Activated T-cell treated with anti-CD3 and anti-CD28 coated beads, Interleukin-2, amount 50 U/mL, for 48 hours (primary cell): ENCODE measurements at regions not wholly inside any gene's neighbourhood (a gene's known extent, or its start where the extent isn't known, plus 50 kb on each side); places are given as distances from the start of the nearest gene placed in this dataset.

Experiments
- DNase-seq, 2 experiments: peaks; one replicate each; pipeline ENCODE4 v3.0.0-alpha.2; 2020

- DNase-seq: no peak
These were observed 424.5 kb upstream of the DAB1 start for GRCh38 chr1:57848406-57848805.

- no peak for DNase-seq
These were observed 421.2 kb upstream of the DAB1 start for GRCh38 chr1:57845041-57845440.

GRCh38 chr1:57844382-57844980 lies 420.6 kb upstream of the DAB1 start:
- DNase-seq: no peak

DNA sequence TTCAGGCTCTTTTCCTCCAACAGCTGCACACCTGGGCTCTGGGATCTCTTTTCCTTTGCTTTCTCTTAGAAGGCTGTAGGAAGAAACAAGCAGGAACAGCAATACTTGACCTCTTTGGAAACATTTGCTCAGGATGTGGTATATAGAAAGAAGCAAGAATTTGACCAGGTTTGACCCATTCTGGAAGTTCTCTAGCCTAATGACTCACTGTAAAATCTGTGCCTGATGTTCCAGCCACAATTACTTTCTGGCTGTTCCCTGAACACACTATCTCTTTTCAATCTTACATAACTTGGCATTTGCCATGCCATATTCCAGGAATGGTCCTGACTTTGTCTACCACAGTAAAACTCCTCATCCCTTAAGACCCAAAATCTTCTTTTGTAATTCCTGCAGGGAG lies 419.9 kb upstream of the DAB1 start:
- DNase-seq: no peak

DNA sequence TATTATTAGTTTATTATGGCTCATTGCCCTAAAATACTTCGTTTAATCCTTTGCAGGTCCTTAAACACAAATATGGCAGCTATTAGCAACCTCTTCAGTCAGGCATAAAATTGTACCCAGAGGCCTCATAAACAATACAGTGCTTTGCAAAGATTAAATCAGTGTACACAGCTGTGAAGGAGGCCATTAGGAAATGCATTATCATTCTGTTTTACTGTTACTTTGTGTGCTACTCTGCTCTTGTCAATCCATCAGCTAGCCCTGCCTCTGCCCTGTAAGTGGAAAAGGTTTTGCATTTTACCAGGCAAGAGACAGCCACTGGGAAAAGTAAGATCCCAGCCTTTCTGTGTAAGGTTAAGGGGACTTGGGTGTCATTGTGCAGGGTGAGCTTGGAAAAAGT lies 415.7 kb upstream of the DAB1 start:
- no peak for DNase-seq

- DNase-seq: no peak
These were observed 415.2 kb upstream of the DAB1 start for GRCh38 chr1:57839067-57839466.

- no peak for DNase-seq
These were observed 411.8 kb upstream of the DAB1 start for GRCh38 chr1:57835620-57836019.

DNA sequence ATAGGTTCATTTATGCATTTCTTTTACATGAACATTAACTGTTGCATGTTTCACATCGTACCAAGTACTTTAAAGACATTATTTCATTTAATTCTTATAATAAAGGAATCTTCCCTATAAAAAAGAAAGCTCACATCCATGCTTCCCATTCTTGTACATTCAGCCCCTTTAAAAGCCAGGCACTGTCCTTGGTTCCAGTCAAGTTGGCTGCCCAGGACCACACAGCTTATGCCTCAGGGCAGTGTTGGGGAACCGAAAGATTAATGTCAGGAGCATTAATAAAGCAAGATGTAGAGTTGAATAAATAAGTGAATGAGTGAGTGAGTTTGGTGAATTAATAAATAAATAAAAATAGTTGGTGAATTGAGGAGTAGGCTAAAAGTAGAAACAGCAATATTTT lies 409.4 kb upstream of the DAB1 start:
- DNase-seq: no peak

DNA sequence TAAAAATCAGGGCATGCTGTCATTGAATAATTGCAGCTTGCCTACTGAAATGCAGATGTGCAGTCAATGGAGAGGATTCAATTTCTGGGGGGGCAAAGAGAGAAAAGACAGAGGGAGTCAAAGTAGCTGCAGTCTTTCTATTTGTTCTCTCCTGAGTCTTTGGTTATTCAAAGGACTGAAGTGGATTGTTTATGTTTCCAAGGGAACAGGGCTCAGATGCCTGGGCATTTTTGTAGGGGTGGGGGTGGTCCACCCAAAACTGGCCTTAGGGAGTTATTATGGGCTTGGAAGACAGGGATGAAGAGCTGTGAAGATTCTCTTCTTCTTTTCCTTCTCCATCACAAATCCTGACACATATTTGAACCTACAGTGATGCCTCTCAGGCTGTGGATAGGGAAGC lies 408.8 kb upstream of the DAB1 start:
- no peak for DNase-seq

GRCh38 chr1:57831624-57832023 lies 407.8 kb upstream of the DAB1 start:
- DNase-seq: no peak

GRCh38 chr1:57826535-57826934 lies 402.7 kb upstream of the DAB1 start:
- no peak for DNase-seq

DNA sequence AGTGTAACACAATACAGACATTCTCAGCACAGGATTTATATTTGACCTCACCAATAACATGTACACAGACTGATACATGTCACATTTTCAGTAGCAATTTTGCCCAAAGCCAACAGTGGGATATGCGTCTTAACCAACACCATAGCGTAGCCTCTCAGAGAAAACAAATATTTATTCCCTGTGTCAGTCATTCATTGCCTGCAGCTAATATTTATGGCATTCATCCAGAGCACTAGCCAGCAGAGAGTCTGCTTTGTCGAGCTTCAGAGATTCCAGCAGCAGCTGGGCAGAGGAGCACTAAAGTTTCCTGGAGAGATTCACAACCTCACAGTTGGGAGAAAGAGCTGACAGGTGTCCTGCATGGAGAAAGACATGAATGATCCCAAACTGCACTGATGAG lies 400.7 kb upstream of the DAB1 start:
- DNase-seq: no peak

DNA sequence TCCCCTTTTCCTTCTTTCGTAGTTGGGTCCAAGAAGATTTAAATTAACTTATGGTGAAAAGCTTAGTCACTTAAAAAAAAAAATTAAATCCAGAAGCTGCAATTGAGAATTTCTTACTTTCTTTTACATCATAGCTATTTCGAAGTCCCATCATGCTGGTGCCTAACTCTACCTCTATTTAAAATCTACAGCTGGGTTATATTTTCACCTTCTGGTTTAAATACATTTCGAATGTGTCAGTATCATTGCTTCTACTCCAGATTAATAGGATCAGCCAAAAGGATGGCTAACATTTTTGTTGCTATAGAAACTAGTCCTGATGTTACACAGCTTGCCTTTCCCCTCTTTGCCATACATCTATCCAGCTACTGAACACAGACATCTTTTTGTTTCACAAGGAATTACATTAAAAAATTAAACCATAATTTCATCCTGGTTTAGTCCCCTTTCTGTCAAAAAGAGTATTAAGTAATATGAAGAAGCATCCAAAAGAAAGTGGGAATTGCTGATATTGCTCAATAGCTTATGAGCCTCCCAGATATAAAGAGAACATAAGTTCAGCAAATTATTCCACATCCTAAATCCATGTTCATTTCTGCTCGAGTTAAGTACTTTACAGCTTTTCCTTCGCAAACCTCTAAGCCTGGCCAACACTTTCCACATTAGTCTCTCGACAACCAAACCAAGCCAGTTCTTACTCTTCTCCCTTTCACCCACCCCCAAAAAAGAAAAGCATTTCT lies 396.7 kb upstream of the DAB1 start:
- no peak for DNase-seq

DNA sequence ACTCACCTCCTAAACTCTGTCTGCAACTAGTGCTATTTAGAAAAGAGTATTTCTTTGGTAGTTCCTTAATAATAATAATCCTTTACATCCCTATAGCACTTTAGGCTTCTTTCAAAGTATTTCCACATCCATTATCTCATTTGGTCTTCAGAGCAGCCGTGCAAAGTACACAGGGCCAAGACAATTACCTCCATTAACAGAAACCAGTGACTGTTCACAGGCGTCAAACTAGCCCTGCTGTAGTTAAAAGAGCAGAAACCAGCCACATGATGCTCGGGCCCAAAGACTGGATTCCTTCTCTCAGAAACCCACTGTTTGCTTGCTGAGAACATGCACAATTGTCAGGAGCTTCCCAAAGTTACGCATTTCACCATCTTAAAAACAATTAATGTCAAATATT lies 396.0 kb upstream of the DAB1 start:
- no peak for DNase-seq

GRCh38 chr1:57803586-57803985 lies 379.7 kb upstream of the DAB1 start:
- DNase-seq: no peak

DNA sequence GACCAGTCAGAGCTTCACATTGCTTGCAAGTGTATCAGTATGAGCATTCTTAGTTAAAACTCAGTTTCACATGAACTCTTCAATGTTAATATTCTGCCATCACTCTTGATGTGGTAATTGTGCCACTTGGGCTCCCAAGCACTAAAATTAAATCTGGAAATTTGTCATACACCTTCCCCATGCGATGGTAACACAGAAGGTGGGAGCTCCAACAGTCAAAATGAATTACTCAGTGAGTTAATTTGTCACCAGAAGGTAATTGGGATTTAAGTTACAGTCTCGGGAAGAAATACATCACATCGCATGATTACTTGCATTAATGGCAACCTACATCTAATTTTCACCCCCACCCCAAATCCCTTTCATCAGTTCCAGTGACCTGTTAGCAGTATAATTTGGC lies 376.5 kb upstream of the DAB1 start:
- no peak for DNase-seq

DNA sequence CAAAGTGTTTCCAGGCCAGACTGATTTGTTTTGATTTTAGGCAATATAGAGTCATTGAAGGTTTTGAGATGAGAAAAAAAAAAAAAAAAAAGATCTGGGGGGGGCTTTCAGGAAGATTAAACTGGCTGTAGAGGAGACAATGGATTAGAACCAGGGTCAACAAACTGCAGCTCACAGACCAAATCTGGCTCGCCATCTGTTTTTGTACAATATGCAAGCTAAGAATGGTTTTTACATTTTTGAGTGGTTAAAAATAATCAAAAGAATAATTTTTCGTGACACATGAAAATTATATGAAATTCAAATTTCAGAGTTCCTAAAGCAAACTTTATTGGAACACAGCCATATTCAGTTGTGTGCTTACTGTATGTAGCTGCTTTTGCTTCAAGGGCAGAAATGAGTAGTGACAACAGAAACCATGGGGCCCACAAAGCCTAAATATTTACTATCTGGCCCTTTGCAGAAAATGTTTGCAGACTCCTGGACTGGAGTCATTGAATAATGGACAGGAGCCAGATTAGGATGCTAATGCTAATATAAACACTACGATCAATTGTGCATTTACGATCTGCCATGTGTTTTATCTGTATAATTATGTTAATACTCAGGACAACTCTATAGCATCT lies 375.7 kb upstream of the DAB1 start:
- DNase-seq: no peak

DNA sequence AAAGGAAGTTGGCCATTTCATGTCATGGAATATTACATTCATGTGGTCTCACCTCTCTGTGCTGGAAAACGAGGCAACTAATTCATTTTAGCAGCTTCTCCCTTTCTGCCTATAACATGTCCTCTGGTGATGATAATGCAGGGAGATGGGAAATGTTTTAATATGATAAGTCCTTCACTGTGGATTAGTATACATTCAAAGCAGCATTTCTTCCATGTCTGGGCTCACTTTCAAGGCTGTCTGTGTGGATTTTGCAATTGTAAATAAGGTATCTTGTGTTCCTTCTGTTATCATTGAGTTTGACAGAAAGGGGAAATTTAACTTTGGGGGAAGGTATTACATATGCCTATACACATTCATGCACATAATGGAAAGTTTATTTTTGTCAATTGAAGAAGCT lies 374.7 kb upstream of the DAB1 start:
- no peak for DNase-seq

- DNase-seq: no peak
These were observed 373.2 kb upstream of the DAB1 start for GRCh38 chr1:57797084-57797483.

- DNase-seq: no peak
These were observed 372.8 kb upstream of the DAB1 start for GRCh38 chr1:57796616-57797015.

GRCh38 chr1:57795886-57796285 lies 372.0 kb upstream of the DAB1 start:
- no peak for DNase-seq

GRCh38 chr1:57794078-57794477 lies 370.2 kb upstream of the DAB1 start:
- no peak for DNase-seq

GRCh38 chr1:57791497-57791896 lies 367.6 kb upstream of the DAB1 start:
- no peak for DNase-seq

GRCh38 chr1:57789936-57790335 lies 366.1 kb upstream of the DAB1 start:
- no peak for DNase-seq

DNA sequence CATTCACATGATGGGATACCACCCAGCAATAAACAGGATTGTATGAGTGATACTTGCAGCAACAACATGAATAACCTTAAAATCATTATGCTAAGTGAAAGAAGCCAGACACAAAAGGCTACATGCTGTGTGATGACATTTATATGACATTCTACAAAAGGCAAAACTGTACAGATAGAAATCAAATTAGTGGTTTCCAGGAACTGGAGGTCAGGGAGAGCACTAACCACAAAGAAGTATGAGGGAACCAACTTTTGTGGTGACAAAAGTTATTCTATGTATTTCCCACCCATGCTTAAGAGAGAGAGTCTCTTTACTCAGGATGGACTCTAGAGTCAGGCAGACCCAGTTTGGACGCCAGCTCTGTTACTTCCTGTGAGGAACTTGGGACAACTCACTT lies 364.5 kb upstream of the DAB1 start:
- no peak for DNase-seq
